ENCODE measurements at regions not wholly inside any gene's neighbourhood (a gene's known extent, or its start where the extent isn't known, plus 50 kb on each side); places are given as distances from the start of the nearest gene placed in this dataset.

- TF ChIP-seq, protein P1, sequence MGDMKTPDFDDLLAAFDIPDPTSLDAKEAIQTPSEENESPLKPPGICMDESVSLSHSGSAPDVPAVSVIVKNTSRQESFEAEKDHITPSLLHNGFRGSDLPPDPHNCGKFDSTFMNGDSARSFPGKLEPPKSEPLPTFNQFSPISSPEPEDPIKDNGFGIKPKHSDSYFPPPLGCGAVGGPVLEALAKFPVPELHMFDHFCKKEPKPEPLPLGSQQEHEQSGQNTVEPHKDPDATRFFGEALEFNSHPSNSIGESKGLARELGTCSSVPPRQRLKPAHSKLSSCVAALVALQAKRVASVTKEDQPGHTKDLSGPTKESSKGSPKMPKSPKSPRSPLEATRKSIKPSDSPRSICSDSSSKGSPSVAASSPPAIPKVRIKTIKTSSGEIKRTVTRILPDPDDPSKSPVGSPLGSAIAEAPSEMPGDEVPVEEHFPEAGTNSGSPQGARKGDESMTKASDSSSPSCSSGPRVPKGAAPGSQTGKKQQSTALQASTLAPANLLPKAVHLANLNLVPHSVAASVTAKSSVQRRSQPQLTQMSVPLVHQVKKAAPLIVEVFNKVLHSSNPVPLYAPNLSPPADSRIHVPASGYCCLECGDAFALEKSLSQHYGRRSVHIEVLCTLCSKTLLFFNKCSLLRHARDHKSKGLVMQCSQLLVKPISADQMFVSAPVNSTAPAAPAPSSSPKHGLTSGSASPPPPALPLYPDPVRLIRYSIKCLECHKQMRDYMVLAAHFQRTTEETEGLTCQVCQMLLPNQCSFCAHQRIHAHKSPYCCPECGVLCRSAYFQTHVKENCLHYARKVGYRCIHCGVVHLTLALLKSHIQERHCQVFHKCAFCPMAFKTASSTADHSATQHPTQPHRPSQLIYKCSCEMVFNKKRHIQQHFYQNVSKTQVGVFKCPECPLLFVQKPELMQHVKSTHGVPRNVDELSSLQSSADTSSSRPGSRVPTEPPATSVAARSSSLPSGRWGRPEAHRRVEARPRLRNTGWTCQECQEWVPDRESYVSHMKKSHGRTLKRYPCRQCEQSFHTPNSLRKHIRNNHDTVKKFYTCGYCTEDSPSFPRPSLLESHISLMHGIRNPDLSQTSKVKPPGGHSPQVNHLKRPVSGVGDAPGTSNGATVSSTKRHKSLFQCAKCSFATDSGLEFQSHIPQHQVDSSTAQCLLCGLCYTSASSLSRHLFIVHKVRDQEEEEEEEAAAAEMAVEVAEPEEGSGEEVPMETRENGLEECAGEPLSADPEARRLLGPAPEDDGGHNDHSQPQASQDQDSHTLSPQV (IDR thresholded peaks at IDR 0.05), result no peak
- TF ChIP-seq SMAD5 (IDR thresholded peaks at IDR 0.05; ENCODE audit: low read depth), result no peak
Observed at GRCh38 chr1:50257940-50258685, 149.4 kb downstream of the ELAVL4 start (continued).

DNA sequence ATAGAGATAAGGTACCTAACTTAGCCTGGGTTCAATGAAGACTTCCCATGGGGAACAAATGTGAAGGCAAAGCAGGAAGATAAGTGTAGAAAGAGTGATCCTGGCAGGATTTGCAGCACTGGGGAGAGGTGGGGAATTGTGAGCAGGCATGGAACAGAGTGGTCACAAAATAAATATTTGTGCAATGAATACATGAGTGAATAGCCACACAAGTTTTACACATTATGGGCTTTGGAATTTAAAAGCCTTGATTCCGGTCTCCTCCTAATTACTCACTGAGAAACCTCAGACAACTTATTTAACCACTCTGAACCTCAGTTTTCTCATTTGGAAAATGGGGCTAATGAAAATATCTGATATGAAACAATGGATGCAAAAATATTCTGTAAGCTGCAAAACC lies 148.3 kb downstream of the ELAVL4 start:
- Histone ChIP-seq H3K4me1 (ENCODE audit: control insufficient read depth, insufficient read depth, low read length) (no peaks in the 10 kb centered on the region), H2AFZ (ENCODE audit: control insufficient read depth, low read depth, low read length) (no peak overlapping the region), H3K79me2 (ENCODE audit: control insufficient read depth, insufficient read depth, low read length) (no peaks in the 10 kb centered on the region), H3K36me3 (ENCODE audit: control insufficient read depth in 2 of 2, insufficient read depth in 2 of 2, low read length in 1 of 2) (no peaks in the 10 kb centered on the region), H3K4me3 (no peak overlapping the region), H3K9ac (ENCODE audit: control insufficient read depth, insufficient read depth, low read length) (no peak overlapping the region), H3K4me2 (ENCODE audit: control insufficient read depth, insufficient read depth) (no peak overlapping the region), H3K9me3 (replicated peaks; ENCODE audit: control insufficient read depth, insufficient read depth, low read length) (no peaks in the 10 kb centered on the region), H4K20me1 (ENCODE audit: control insufficient read depth, insufficient read depth) (no peaks in the 10 kb centered on the region), H3K27ac (ENCODE audit: control insufficient read depth, insufficient read depth) (no peak overlapping the region), H3K27me3 (replicated peaks in 1 of 2; ENCODE audit: control insufficient read depth in 2 of 2, insufficient read depth in 2 of 2, low read length in 1 of 2) (no peaks in the 10 kb centered on the region)
- ATAC-seq, result no peak
- ChIA-PET SMC1A (ENCODE audit: uncharacterized antibody, unreplicated experiment) (no interaction called here), CTCF (no interaction called here), RAD21 (ENCODE audit: unreplicated experiment) (no interaction called here), POLR2A (no interaction called here)
- no TSS peak for BruUV-seq (replicated peaks)
- DNase-seq (ENCODE audit: low read depth, low spot score), result no peak
- in situ Hi-C loops (cut with MboI) (no loop called here), intact Hi-C loops (cut with micrococcal nuclease; ENCODE audit: unreplicated experiment) (no loop called here)
- WGBS (ENCODE audit: insufficient coverage, insufficient replicate concordance, low lambda C conversion rate, missing lambda C conversion rate), result 0% methylated on average over 1 of the region's 1 CpG
- FAIRE-seq, result no peak
- no peak for TF ChIP-seq SREBF1 (IDR thresholded peaks at IDR 0.05; ENCODE audit: low read length)
- TF ChIP-seq MTA2 (IDR thresholded peaks at IDR 0.05; ENCODE audit: low read depth), result no peak
- TF ChIP-seq EGR1 (IDR thresholded peaks at IDR 0.05; ENCODE audit: borderline replicate concordance in 1 of 2, low read depth in 2 of 2, low read length in 2 of 2), result no peak
- no peak for TF ChIP-seq PRDM15 (CRISPR knock-in tag; IDR thresholded peaks at IDR 0.05)
- no peak for TF ChIP-seq RELA (IDR thresholded peaks at IDR 0.05; ENCODE audit: borderline replicate concordance, partially characterized antibody)
- TF ChIP-seq BHLHE40 (IDR thresholded peaks at IDR 0.05; ENCODE audit: borderline replicate concordance in 1 of 2, low read depth in 2 of 2, low read length in 1 of 2), result no peak
- TF ChIP-seq KLF5 (IDR thresholded peaks at IDR 0.05; ENCODE audit: partially characterized antibody), result no peak
- TF ChIP-seq, protein P2, sequence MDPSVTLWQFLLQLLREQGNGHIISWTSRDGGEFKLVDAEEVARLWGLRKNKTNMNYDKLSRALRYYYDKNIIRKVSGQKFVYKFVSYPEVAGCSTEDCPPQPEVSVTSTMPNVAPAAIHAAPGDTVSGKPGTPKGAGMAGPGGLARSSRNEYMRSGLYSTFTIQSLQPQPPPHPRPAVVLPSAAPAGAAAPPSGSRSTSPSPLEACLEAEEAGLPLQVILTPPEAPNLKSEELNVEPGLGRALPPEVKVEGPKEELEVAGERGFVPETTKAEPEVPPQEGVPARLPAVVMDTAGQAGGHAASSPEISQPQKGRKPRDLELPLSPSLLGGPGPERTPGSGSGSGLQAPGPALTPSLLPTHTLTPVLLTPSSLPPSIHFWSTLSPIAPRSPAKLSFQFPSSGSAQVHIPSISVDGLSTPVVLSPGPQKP (IDR thresholded peaks at IDR 0.05; ENCODE audit: low read depth, low read length), result no peak
- TF ChIP-seq STAT1 (conservative IDR thresholded peaks at IDR 0.05), result no peak
- no peak for TF ChIP-seq SPI1 (IDR thresholded peaks at IDR 0.05; ENCODE audit: borderline replicate concordance, insufficient read depth, low read depth, low read length)
- TF ChIP-seq SMARCA5 (IDR thresholded peaks at IDR 0.05), result no peak
- TF ChIP-seq SUZ12 (IDR thresholded peaks at IDR 0.05; ENCODE audit: unreplicated experiment), result no peak

Data from GM12878 (cell line).